Activated T-cell treated with anti-CD3 and anti-CD28 coated beads for 1 hour (primary cell): ENCODE measurements at regions not wholly inside any gene's neighbourhood (a gene's known extent, or its start where the extent isn't known, plus 50 kb on each side); places are given as distances from the start of the nearest gene placed in this dataset.
A peak's percentile ranks its signal among the peaks of the same experiment; 100 is the strongest.
"Not testable (repeated sequence)": the region's sequence is repeated elsewhere in the genome, so short reads cannot be mapped to it uniquely, and the experiment has no call there.

Experiments used
- DNase-seq: peaks from one replicate; pipeline ENCODE4 v3.0.0-alpha.2; 2020; ENCODE audit warnings: low read depth

DNA sequence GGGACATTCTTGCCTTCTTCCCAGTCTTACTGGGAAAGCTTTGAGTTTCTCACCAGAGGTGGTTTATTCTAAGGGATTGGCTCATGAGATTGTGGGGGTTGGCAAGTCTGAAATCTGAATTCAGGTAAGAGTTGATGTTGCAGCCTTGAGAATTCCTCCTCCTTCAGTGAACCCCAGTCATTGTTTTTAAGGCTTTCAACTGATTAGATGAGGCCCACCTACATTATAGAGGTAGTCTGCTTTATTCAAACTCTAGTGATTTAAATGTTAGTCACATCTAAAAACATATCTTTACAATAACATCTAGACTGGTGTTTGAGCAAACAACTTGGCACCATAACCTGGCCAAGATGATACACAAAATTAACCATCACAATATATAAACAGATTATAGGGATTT lies 156.5 kb upstream of the MED14 start:
- no peak for DNase-seq

DNA sequence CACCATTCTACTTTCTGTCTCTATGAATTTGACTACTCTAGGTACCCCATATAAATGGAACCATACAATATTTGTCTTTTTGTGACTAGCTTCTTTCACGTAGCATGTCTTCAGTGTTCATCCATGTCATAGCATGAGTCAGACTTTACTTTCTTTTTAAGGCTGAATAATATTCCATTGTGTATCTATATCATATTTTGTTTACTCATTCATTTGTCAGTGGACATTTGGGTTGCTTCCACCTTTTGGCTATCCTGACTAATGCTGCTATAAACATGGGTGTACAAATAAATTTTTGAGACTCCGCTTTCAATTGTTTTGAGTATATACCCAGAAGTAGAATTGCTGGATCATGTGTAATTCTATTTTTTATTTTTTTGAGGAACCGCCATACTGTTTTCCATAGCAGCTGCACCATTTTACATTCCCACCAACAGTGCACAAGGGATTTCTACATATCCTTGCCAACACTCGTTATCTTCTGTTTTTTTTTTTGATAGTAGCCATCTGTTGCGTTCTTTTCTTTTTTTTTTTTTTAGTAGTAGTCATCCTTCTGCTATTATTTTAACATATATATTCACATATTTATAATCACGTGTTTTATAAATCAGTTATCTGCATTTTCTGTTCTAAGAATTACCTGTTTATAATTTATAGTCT lies 158.0 kb upstream of the MED14 start:
- no peak for DNase-seq

DNA sequence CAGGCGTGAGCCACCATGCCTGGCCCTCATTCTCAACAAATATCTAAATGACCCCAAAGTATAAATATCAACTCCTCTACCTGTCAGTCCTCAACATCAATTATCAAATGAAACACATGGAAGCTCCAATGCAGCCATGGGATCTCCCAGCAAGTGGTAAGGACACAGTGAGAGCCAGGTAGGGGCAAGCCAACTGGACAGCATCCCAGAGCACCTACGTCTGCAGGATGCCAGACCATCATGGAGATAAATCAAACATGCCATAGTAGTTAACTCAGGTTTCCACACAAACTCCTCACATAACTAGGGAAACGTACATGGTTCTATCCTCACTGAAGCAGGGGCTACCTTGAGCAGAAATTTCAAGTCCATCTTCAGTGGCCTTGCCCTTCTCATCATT lies 159.9 kb upstream of the MED14 start:
- no peak for DNase-seq

DNA sequence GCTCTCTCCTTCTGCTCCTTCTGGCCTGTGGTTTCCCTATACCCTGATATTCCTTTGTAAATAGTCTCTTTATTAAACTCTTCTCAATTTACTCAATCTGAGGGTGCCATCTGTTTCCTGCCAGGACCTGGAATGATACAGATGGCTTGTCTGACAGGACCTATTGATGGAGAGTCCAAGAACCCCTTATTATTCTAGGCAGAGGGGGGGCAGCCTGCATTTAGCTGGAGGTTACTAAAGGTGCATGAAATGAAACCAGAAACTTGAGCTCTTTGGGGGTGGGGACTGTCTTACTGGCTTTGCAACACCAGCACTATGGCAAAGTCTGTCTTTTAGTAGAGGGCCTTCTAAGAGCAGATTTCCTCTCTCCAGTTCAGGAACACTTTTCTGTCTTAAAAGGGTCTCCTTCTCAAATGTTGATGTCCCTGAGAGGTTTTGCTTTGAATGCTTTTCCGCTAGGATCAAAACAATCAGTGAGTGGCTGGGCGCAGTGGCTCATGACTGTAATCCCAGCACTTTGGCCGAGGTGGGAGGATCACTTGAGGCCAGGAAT lies 162.5 kb upstream of the MED14 start:
- DNase-seq: no peak

DNA sequence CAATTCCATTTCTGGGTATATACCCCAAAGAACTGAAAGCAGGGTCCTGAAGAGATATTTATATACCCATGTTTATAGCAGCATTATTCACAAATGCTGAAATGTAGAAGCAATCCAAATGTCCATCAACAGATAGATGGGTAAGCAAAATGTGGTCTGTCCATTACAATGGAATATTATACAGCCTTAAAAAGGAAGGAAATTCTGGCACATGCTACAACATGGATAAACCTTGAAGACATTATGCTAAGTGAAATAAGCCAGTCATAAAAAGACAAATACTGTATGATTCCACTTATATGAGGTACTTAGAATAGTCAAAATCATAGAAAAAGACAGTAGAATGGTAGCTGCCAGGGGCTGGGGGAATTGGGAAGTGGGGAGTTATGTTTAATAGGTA lies 169.4 kb upstream of the MED14 start:
- DNase-seq: not testable (repeated sequence)

DNA sequence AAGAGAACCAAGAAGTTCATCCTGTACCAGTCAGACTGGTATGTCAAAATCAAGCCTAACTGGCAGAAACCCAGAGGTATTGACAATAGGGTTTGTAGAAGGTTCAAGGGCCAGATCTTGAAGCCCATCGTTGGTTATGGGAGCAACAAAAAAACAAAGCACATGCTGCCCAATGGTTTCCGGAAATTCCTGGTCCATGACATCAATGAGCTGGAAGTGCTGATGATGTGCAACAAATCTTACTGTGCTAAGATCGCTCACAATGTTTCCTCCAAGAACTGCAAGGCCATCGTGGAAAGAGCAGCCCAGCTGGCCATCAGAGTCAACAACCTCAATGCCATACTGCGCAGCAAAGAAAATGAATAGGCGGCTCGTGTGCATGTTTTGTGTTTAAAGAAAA lies 172.7 kb upstream of the MED14 start:
- DNase-seq: no peak

DNA sequence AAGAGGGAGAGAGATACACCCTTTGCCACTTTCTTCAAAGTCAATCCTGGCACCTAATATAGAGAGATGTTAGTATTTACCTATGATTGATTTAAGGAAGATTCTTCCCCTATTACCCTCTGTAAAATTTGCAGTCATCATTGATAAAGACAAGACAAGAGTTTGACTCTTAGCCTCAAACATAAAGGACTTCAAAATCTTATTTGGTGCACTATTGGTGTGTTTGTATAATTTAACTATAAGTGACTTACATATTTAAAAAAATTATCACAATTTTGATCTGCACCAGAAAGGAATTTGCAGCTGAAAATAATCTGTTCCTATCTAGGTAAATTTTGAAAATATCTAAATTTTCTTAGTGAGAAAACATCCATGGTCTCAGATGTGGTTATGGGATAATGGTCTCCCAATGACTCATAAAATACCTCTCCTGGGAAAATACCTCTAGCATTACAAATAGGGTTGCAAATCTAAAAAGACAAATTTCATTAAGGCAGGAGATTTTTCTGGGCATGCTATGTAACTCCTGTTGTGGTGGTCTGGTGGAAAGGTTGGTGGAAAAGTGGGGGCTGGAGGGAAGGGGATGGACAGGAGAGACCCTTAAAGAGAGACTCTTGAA lies 173.6 kb upstream of the MED14 start:
- no peak for DNase-seq

DNA sequence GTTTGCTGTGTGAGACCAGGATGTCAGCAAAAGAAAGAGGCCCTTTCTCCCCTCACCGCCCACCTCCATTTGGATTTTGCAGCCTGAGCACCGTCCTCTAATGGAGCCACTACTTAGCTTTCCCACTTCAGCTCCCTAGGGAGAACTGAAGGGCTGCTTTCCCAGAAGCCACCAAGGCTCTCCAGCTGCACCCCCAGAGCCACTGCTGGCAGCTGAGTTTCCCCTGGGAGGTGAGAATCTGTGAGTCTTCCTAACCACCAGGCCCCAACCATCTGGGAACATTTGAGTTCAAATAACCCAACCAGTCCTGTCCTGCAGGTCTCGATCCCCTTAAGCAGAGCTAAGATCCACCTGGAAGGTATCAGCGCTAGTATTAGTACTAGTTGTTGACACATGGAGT lies 173.1 kb upstream of the USP9X start:
- DNase-seq: no peak

DNA sequence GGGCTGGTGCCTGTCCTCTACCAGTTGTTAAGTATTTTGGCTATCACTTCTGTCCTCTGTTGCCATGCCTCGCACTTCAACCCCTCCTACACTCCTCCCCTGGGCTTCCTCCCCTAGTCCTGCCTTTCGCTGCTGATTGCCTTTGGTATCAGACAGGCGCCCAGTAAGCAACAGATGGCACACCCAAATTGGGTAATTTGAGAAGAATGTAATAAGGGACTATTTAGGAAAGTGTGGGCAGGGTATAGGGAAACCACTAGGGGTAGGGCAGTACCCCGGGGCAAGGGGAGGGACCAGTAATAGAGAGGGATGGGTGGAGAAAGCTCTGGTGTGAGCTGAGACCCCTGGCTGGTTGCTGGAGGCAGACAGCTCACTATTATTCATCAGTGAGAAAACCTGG lies 172.7 kb upstream of the USP9X start:
- DNase-seq: no peak

DNA sequence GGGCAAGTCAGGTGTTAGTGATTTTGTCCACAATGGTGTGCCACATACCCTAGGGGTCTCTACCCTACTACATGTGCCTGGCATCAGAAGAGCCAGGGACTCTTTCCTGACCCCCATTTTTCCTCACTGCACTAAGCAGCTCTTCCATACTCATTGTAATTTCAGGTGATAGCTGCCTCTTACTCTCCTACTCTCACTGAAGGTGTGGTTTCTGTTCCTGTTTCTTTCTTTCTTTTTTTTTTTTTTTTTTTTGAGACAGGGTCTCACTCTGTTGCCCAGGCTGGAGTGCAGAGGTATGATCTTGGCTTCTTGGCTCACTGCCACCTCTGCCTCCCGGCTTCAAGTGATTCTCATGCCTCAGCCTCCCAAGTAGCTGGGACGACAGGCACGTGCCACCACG lies 164.9 kb upstream of the USP9X start:
- no peak for DNase-seq

DNA sequence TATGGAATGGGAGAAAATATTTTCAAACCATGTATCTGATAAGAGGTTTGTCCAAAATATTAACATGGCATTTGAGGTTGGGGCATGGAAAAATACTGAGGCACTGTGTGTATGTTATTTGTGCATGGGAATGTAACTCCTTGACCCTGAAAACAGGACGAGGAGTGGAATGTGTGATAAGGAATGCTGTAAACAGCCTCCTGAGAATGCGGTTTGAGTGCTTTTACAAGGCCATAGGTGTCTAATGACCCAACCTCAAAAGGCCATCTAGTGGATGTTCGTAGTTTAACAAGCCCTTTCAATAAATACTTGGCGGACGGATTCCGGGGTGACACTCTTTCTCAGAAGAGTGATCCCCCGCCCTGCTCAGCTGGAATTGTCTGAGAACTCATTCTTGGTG lies 162.9 kb upstream of the USP9X start:
- no peak for DNase-seq

DNA sequence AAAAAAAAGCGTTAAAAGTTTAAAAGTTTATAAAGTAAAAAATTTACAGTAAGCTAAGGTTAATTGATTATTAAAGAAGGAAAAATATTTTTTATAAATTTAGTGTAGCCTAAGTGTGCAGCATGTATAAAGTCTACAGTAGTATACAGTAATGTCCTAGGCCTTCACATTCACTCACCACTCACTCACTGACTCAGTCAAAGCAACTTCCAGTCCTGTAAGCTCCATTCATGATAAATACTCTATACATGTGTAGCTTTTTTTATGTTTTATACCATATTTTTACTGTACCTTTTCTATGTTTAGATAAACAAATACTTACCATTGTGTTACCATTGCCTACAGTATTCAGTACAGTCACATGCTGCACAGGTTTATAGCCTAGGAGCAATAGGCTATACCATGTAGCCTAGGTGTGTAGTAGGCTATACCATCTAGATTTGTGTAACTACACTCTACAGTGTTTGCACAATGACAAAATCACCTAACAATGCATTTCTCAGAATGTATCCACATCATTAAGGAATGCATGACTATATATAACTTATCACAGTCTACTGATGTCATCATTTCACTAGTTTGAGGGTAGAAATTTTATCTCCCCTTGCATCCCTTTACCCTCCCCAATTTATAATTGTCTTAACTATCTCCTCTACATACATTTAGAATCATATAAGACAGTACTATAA lies 158.4 kb upstream of the USP9X start:
- DNase-seq: not testable (repeated sequence)

DNA sequence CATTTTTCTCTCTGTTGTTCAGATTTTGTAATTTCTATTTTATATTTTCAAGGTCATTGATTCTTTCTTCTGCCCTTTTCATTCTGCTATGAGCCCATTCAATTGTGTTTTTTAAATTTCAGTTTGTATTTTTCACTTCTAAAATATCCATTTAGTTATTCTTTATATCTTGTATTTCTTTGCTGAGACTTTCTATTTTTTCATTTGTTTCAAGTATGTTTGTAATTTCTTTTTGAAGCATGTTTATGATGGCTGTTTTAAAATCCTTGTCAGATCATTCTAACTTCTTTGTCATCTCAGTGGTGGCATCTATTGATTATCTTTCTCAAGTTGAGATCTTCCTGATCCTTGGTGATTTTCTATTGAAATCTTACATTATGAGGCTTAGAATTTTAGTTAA lies 157.2 kb upstream of the USP9X start:
- no peak for DNase-seq

DNA sequence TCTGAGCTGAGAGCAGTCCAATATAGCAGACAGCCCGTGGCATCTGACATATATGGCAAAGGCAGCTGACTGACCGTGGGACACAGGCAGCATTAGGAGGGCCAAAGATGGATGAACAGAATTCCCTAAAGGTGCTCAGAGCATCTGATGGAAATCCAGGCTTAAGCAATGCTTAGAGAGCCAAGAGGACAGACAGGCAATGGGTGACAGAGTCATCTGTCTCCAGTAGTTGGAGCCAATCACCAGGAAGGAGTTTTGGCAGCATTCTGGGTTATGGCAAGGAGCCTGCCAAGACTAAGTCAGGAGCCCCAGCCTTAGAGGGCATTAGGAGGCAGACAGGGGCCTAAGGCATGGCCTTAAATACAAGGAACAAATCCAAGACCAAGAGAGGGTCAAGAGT lies 153.3 kb upstream of the USP9X start:
- no peak for DNase-seq

DNA sequence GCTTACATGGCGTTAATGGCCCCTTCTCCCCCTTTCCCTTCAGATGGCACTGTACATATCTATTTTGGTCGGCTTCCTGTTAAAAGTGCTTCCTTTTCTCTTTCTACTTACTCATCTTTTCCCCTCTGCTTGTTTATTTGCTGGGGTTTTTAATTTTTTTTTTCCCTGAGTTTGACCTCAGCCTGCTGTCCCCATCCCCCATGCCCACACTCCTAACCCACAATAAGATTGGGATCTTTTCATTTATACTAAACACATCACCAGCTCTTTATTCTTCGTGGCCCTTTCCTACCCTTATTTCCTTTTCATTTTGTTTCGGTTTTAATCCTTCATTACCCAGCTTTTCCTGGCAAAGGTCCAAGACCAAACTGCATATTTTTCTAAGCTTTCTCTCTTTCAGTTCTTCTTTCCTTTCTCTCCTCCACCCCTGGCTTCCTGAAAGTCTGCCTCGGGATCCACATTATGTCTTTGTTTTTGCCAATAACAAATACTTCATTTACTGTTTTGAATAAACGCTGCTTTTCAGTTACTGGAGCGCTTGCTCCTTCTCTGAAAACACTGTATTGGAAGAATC lies 152.0 kb upstream of the USP9X start:
- DNase-seq: peak; percentile 1

DNA sequence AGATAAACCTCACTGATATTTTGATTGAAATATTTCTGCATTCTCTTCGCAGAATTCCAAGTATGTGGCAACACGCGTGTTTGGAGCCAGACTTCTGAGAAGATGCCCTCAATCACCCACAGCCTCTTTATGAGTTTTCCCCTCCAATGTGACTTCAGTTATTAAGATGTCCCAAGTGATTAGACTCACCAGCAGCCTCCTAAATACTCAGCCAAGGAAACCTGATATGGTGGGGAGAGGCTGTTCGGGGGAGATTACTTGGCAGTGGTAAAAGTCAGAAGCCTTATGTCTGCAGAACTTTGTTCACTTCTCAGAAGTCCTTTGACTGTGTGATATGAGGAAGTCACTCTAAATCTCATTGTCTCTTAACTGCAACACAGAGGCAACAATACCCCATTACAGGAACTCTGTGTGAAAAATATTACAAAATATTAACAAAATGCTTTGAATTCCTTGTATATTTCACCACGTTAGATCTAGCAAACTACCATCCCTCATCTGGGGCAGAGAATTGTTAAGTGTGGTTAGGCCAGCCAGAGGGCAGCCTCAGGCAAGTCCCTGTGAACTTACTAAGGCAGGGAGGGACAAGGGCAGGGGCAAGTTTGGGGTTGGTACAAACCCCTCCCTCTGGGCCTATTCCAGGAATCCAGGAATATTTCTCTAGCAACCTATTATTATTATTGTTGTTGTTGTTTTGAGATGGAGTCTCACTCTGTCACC lies 151.4 kb upstream of the USP9X start:
- DNase-seq: no peak

DNA sequence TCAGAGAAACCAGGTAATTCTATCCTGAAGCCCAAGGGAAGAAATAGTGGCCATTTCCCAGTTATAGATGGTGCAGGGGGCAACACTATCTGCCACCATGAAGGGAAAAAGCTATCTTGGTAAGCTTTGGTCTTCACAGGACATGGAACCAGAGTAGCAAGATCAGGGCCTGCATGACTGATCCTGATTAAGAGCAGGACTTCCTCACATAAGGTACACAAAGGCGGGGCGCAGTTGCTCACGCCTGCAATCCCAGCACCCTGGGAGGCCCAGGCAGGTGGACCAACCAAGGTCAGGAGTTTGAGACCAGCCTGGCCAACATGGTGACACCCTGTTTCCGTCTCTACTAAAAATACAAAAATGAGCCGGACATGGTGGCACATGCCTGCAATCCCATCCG lies 148.4 kb upstream of the USP9X start:
- DNase-seq: no peak

DNA sequence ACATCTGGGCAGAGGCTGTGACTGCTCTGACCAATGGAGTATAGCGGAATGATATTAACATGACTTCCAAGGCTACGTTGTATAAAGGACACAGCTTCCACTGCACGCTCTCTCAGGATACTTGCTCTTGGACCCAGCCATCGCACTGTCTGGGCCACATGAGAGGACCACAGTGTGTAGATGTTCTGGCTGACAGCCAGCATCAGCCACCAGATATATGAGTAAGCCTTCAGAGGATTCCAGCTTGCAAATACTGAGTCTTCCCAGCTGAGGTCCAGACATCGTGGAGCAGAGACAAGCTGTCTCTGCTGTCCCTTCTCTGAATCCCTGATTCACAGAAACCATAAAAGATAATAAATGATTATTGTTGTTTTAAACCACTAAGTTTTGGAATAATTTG lies 146.8 kb upstream of the USP9X start:
- DNase-seq: no peak

DNA sequence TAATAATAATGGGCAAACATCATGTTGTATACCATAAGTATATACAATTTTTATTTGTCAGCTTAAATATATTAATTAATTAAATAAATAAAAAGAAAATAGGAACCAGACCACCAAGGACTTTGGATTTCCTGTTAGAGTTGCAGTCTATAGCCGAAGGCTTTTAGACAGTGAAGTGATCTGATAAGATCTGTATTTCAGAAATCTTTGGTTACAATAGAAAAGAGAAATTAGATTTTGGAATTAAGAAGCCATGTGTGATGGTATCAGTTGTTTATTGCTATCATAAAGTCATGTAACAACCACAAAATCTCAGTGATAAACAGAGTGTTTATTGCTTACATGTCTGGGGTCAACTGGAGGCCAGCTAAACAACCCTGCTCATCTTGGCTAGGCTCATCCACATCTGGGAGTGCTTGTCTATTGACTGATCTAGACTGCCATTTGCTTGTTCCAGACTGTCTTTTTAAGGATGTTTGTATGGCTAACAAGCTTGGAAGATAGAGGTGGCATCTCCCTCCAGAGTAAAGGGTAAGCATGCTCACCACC lies 142.1 kb upstream of the USP9X start:
- no peak for DNase-seq

DNA sequence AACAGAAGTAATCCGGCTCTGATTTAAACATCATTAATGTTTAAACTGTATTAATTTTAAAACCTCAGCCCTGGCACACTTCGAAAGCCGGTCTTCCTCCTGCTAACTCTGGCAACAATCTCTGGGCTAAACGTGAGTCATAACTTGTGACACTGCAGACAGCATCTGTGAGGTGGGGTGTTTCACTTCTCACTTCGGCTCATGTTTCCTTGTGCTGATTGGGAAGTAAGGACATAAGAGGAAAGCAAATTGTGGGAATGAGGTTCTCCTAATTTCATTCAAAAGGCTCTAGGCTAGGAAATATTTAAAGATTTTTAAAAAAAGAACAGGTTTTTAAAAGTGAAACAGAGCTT lies 139.9 kb upstream of the USP9X start:
- DNase-seq: no peak

DNA sequence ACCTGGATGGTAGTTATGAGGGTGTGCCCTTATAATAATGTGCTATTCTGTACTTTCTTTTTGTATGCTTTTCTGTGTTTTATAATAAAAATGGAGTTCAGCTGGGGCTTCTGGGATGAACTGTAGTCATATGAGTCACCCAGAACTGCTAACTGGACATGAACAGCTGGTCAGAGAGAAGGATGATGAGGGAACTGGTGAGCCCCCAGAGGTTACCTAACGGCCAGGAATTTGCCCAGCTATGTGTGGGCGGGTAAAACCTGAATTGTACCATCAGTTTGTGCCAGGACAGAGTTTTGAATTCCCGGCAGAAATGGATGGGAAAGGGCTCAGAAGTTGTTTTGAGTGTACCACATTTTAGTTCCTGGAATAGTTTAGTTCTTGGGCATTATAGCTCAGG lies 138.0 kb upstream of the USP9X start:
- no peak for DNase-seq

DNA sequence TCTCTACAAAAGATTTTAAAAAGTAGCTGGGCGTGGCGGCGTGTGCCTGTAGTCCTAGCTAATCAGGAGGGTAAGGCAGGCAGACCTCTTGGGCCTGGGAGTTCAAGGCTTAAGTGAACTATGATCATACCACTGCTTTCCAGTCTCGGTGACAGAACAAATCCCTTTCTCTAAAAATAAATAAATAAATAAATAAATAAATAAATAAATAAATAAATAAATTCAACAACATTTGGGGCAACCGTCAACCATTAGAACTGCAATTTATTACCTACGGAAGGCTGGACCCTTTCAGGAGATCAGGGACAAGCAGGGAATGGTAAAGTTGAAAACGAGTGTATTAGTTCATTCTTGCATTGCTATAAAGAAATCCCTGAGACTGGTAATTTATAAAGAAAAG lies 136.2 kb upstream of the USP9X start:
- no peak for DNase-seq
